ENCODE measurements at regions not wholly inside any gene's neighbourhood (a gene's known extent, or its start where the extent isn't known, plus 50 kb on each side); places are given as distances from the start of the nearest gene placed in this dataset.
A peak's percentile ranks its signal among the peaks of the same experiment; 100 is the strongest.

- DNase-seq (ENCODE audit: low spot score), result no peak
These were observed 108.9 kb upstream of the SPRY4 start for GRCh38 chr5:142433526-142434321.

GRCh38 chr5:142432961-142433360, 108.1 kb upstream of the SPRY4 start:
- DNase-seq (ENCODE audit: low spot score), result peak; percentile 73

DNA sequence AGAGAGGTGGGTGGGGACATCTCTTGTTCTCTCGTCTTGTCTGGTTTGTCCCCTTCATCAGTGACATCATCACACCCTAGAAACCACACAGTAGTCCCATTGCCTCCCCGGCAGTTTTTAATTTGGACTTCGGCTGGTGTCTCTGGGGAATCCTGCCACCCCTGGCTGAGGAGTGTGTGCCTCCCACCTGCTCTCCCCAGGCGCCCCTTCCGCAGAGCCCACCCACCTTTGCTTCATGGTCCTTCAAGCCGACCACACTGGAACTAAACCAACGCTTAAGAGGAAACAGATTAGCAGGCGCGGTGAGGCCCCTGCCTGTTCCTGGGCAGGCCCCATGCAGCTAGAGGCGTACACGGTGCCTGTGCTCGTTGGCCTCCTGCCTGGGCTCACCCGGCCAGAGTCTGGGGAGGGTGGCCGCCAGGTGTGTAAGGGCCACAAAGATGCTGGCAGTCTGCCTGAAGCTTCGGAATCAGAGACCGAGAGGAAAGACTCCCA, 107.6 kb upstream of the SPRY4 start:
- DNase-seq (ENCODE audit: low spot score), result peak; percentile 19

DNA sequence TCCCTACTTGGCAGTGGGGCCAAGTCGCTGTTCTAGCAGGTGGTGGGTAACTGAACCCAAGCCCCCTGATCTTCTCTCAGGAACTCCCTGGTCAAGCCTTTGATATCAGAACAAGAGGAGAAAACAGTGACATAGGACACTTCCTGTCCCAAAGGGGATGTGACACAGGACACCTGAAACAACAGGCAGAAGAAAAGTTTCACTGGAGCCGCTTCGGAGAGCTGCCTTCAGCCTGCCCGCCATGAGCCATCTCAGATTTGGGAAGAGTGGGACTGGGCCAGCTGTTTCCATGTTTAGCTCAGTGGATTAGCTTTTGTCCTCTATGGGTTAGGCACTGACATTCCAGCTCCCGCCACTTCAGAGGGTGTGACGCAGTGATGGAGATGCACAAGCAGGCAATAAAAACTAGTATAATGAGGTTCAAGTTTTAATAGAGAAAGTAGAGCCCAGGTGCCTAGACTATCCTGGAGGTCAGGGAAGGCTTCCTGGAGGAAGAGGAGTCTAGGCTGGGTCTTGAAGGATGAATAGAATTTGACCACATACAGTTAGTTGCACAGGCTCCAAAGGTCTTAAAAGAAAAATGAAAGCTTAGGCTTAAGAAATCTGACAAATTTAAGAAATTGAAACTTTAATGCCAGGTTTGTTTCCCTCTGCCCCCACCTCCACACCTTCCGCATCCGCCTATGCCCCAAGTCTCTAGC, 104.1 kb upstream of the SPRY4 start:
- no peak for DNase-seq (ENCODE audit: low spot score)

DNA sequence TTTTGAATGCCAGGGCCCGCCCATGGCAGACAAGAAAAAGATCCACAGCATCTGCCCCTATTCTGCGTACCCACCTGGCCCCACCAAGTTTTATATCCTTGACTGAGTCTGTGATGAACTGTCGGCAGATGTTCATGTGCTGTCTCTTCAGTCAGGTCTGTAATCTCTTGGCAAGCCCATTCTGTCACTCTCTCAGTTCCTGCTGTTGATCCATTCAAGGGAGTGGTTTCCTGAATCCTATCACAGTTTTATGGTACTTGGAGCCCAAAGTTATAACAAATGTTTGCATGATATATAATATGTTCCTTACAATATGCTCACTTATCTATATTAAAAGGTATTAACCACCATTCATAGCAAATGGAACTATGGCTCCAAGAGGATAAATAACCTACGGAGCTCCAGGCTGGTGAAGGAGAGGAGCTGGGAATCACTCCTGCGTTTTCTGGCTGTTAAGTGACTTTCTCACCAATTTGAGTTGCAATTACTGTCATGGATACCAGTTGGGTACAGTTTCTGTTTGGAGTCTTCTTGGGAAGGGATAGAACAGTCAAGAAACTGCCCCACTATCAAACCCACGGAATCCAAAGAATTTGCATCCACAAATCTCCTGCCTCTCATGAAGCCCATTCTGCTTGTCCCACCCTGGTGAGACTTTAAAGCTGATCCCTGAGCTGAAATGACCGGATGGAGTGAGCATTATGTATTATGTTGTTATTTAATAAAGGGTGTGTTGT, 103.4 kb upstream of the SPRY4 start:
- DNase-seq (ENCODE audit: low spot score), result no peak

DNA sequence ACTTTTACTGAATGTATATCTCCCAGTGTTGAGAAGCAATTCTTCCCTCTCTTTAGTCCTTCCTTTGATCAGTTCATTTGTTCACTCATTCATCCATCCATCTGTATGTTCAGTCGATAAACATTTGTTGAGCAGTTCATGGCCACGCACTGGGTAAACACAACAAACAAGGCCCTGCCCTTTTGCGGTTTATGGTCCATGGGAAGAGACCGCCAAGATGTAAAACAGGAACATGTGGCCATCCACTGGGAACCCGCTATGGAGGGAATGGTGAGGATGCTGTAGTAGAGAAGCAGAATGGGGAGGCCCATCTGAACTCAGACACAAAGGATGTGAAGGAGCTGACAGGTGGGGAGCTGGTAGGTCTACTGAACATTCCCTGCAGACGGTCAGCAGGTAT, 102.7 kb upstream of the SPRY4 start:
- DNase-seq (ENCODE audit: low spot score), result no peak

DNA sequence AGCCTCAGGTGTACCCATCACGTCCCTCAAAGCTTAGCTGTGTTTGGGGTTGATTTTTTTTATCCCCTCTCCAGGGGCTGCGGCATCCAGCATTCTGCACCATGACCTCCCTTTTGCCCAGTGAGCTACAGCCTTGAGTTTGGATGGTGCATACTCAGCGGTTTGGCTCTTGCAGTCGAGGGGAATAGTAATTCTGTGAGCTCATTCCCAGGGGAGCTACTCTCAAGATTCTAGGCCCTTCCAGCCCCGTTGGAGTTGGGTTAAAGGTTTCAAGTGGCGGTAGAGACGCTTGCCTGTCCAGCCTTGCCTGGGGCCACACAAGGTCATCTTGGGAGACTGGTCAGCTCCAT, 102.2 kb upstream of the SPRY4 start:
- no peak for DNase-seq (ENCODE audit: low spot score)

GRCh38 chr5:142426129-142427014, 101.6 kb upstream of the SPRY4 start:
- peak; percentile 34 for DNase-seq (ENCODE audit: low spot score)

DNA sequence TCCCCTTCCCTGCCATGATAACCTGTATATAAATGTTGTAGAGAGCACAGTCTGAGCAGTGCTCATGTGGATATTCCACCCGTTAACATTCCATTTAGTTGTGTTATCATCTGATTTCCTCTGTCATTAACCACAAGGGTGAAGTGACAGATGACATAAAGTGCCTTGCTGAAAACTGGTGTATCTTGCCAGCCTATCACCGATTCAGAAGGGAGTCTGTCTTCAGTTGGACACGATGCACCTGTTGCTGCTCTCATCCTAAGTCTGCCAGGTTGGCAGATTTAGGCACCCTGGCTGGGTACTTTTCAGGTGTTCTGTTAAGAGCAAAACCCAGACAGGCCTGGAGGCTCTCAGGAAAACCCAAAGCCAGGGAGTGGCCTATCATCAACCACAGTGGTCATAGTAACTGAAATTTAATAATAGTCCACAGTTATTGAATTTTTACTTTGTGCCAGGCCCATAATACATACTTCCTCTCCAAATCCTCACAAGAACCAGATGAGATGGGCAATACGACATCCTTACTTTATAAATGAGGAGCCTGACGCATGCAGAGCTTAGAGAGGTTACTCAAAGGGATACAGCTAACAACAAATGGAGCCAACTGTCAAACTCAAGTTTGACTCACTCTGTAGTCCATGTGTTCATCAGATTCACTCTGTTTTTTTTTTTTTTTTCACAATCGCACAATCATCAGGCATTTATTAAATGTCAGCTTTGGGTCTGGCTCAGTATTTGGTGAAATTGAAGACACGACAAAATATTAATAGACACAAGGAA, 100.7 kb upstream of the SPRY4 start:
- DNase-seq (ENCODE audit: low spot score), result no peak

- no peak for DNase-seq (ENCODE audit: low spot score)
These were observed 97.6 kb upstream of the SPRY4 start for GRCh38 chr5:142422429-142422828.

DNA sequence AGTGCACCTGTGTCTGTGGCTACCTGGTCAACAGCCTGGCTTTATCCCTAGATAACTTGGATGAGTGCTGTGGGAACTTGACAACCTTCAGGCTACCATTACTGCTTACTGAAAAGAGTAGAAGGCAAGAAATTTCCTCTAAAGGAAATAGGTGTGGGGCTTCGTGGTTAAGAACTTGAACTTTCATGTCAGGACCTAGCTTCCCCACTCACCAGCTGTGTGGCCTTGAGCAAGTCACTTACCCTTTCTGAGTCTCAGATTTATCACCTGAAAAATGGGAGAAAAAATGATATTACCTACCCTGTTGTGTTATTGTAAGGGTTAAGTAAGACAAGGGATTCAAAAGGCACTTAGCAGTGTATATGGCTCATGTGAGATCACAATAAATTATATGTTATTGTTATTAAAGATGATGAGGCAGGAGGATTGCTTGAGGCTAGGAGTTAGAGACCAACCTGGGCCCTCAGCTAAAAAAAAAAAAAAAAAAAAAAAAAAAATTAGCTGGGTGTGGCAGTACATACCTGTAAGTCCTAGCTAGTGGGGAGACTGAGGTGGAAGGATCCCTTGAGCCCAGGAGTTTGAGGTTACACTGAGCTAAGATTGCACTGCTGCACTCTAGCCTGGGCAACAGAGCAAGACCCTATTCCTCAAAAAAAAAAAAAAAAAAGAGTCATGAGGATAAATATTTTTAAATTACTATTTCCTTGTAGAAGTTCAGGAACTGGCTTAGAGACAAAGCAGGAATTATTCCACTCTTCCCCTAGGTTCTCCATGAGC, 97.0 kb upstream of the SPRY4 start:
- DNase-seq (ENCODE audit: low spot score), result peak; percentile 10

- no peak for DNase-seq (ENCODE audit: low spot score)
These were observed 96.4 kb upstream of the SPRY4 start for GRCh38 chr5:142421228-142421617.

DNA sequence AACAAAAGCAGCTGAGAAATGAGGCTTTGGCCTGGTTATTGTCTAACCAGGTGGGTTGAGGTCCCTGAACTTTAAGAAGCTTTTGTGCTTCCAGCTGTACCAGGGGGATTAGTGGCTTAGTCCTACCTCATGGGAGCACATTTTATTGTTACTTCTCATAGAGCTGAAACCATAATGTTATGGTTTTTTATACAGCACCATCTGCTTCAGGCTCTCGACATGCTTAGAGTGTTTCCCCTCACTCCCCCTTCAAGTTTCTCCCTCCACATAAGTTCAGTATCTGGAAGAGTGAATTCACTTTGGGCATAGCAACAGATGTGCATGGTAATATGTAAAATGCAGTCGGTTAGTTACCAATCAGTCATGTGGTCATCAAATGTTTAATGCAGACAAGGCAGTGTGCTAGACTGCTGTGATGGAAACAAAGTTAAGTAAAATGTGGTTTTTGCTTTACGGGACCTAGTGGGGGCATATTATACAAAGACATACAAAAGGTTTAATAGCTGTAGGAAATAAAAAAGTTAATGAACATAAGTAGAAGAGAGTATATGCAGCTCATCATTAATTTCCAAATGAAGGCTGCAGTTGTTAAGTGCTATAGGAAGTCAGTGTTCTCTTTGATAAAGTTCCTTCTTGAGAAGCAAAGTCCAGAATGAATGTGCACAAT, 95.9 kb upstream of the SPRY4 start:
- DNase-seq (ENCODE audit: low spot score), result no peak

GRCh38 chr5:142412581-142412980, 87.8 kb upstream of the SPRY4 start:
- DNase-seq (ENCODE audit: low spot score), result no peak

- DNase-seq (ENCODE audit: low spot score), result no peak
These were observed 87.0 kb upstream of the SPRY4 start for GRCh38 chr5:142411656-142412425.

GRCh38 chr5:142411103-142411502, 86.3 kb upstream of the SPRY4 start:
- DNase-seq (ENCODE audit: low spot score), result no peak

DNA sequence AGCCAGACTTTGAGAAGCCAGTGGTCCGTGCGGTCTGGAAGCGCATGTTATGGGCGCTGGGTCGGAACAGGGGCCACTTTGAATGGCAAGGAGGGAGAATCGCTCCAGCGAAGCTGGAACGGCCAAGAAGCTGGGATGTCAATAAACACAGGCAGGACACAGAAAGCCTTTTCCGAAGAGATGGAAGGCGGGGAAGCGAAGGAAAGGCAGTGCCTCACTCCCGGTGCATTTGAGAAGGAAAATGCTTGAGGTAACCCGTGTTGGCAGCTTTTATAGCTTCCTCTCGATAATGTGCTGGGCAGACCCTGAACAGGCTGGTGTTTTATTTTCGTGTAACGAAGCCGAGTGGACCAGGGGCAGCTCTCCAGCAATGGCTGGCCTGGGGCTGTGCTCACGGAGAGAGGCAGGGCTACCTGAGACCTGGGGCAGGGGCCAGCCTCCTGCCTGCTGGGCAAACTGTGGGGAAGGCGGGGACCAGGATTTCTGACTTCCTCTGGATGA, 84.2 kb upstream of the SPRY4 start:
- DNase-seq (ENCODE audit: low spot score), result no peak

- no peak for DNase-seq (ENCODE audit: low spot score)
These were observed 83.7 kb upstream of the SPRY4 start for GRCh38 chr5:142408536-142408935.

Data from CD4-positive, alpha-beta T cell treated with Interleukin-6 at 100 ng/mL for 8 hours (primary cell).